H9 (cell line): ENCODE measurements at regions not wholly inside any gene's neighbourhood (a gene's known extent, or its start where the extent isn't known, plus 50 kb on each side); places are given as distances from the start of the nearest gene placed in this dataset.

ENCODE experiments used
- DNase-seq: peaks from one replicate; pipeline ENCODE4 v3.0.0-alpha.2; 2017
- H2AFZ ChIP-seq: one replicate; pipeline ENCODE4 v1.6.1; 2013; ENCODE audit warnings: mild to moderate bottlenecking, low read length, control low read depth, moderate library complexity
- H2AK5ac ChIP-seq: 2 replicates; pipeline ENCODE4 v1.6.1; 2013; ENCODE audit warnings: low read length, control low read depth, mixed read lengths; ENCODE audit not compliant: insufficient read length
- H2BK120ac ChIP-seq: one replicate; pipeline ENCODE4 v1.6.1; 2013; ENCODE audit warnings: low read depth, mild to moderate bottlenecking, low read length, control low read depth, inconsistent platforms; ENCODE audit not compliant: poor library complexity, severe bottlenecking
- H2BK12ac ChIP-seq: 2 replicates; pipeline ENCODE4 v1.6.1; 2013; ENCODE audit warnings: low read length, control low read depth, mixed read lengths, low read depth; ENCODE audit not compliant: insufficient read length
- H2BK15ac ChIP-seq: 2 replicates; pipeline ENCODE4 v1.6.1; 2013; ENCODE audit warnings: low read depth, low read length, control low read depth
- H2BK20ac ChIP-seq: one replicate; pipeline ENCODE4 v1.6.1; 2013; ENCODE audit warnings: low read depth, mild to moderate bottlenecking, low read length, control low read depth, inconsistent platforms; ENCODE audit not compliant: poor library complexity, severe bottlenecking
- H2BK5ac ChIP-seq: 2 replicates; pipeline ENCODE4 v1.6.1; 2013; ENCODE audit warnings: low read length, control low read depth, mixed read lengths; ENCODE audit not compliant: insufficient read length
- H3K14ac ChIP-seq: 2 replicates; pipeline ENCODE4 v1.6.1; 2013; ENCODE audit warnings: low read length, control low read depth; ENCODE audit not compliant: insufficient read depth
- H3K18ac ChIP-seq: 2 replicates; pipeline ENCODE4 v1.6.1; 2013; ENCODE audit warnings: low read depth, mild to moderate bottlenecking, mixed read lengths, low read length, control low read depth; ENCODE audit not compliant: insufficient read length
- H3K23ac ChIP-seq: 2 replicates; pipeline ENCODE4 v1.6.1; 2013; ENCODE audit warnings: low read length, control low read depth, mixed read lengths, low read depth; ENCODE audit not compliant: insufficient read length
- H3K23me2 ChIP-seq: 2 replicates; pipeline ENCODE4 v1.6.1; 2013; ENCODE audit warnings: low read depth, mild to moderate bottlenecking, mixed read lengths, low read length, control low read depth; ENCODE audit not compliant: insufficient read length, poor library complexity, severe bottlenecking
- H3K27ac ChIP-seq: 2 replicates; pipeline ENCODE4 v1.5.1; 2013; ENCODE audit warnings: low read length, control low read depth, mixed read lengths, low read depth; ENCODE audit not compliant: insufficient read length
- H3K27me3 ChIP-seq: 2 replicates; pipeline ENCODE4 v1.6.1; 2013; ENCODE audit warnings: low read length, control low read depth, inconsistent platforms; ENCODE audit not compliant: insufficient read depth
- H3K4ac ChIP-seq: 2 replicates; pipeline ENCODE4 v1.6.1; 2013; ENCODE audit warnings: low read depth, mild to moderate bottlenecking, control low read depth, inconsistent platforms, low read length, moderate library complexity
- H3K4me1 ChIP-seq: 2 replicates; pipeline ENCODE4 v1.6.1; 2013; ENCODE audit warnings: low read length, control low read depth, inconsistent platforms; ENCODE audit not compliant: insufficient read depth
- H3K4me2 ChIP-seq: 2 replicates; pipeline ENCODE4 v1.6.1; 2013; ENCODE audit warnings: low read length, control low read depth, mixed read lengths; ENCODE audit not compliant: insufficient read length, insufficient read depth
- H3K56ac ChIP-seq: 2 replicates; pipeline ENCODE4 v1.6.1; 2013; ENCODE audit warnings: low read depth, mild to moderate bottlenecking, mixed read lengths, low read length, control low read depth; ENCODE audit not compliant: insufficient read length
- H3K79me1 ChIP-seq: 2 replicates; pipeline ENCODE4 v1.6.1; 2013; ENCODE audit warnings: low read depth, mild to moderate bottlenecking, moderate library complexity, low read length, control low read depth, inconsistent platforms; ENCODE audit not compliant: insufficient read depth, poor library complexity, severe bottlenecking
- H3K79me2 ChIP-seq: 2 replicates; pipeline ENCODE4 v1.6.1; 2013; ENCODE audit warnings: low read length, control low read depth, inconsistent platforms; ENCODE audit not compliant: insufficient read depth
- H3K9ac ChIP-seq: 2 replicates; pipeline ENCODE4 v1.6.1; 2013; ENCODE audit warnings: low read length, control low read depth, mixed read lengths; ENCODE audit not compliant: insufficient read length; ENCODE audit errors: extremely low read depth
- H3K9me3 ChIP-seq: one replicate; pipeline ENCODE4 v1.6.1; 2013; ENCODE audit warnings: low read depth, low read length, inconsistent platforms; ENCODE audit not compliant: control insufficient read depth
- H3T11ph ChIP-seq: one replicate; pipeline ENCODE4 v1.6.1; 2013; ENCODE audit warnings: mild to moderate bottlenecking, low read length, control low read depth, inconsistent platforms
- H4K20me1 ChIP-seq: one replicate; pipeline ENCODE4 v1.6.1; 2013; ENCODE audit not compliant: control insufficient read depth, insufficient read length, insufficient read depth
- H4K5ac ChIP-seq: 2 replicates; pipeline ENCODE4 v1.6.1; 2013; ENCODE audit warnings: low read depth, mild to moderate bottlenecking, mixed read lengths, low read length, control low read depth; ENCODE audit not compliant: insufficient read length
- H4K8ac ChIP-seq: replicated peaks from 2 replicates; pipeline ENCODE4 v1.6.1; 2013; ENCODE audit warnings: low read length, control low read depth, mixed read lengths, low read depth; ENCODE audit not compliant: insufficient read length
- H4K91ac ChIP-seq: 2 replicates; pipeline ENCODE4 v1.6.1; 2013; ENCODE audit warnings: low read depth, mild to moderate bottlenecking, moderate library complexity, mixed read lengths, low read length, control low read depth; ENCODE audit not compliant: insufficient read length
- H3K27ac Mint-ChIP-seq, 3 experiments: 2 replicates in 2 of 3; 3 replicates in 1 of 3; pipeline ENCODE4 v1.8.0; 2020 to 2021; ENCODE audit warnings: mixed read lengths in 3 of 3, mild to moderate bottlenecking in 1 of 3, moderate library complexity in 1 of 3
- H3K27me3 Mint-ChIP-seq: 2 replicates; pipeline ENCODE4 v1.8.0; 2021; ENCODE audit warnings: low read depth, mild to moderate bottlenecking, moderate library complexity, mixed read lengths
- H3K36me3 Mint-ChIP-seq, 3 experiments: 2 replicates in 2 of 3; 3 replicates in 1 of 3; pipeline ENCODE4 v1.8.0; 2020 to 2021; ENCODE audit warnings: low read depth in 3 of 3, mixed read lengths in 3 of 3; ENCODE audit not compliant: insufficient read depth in 1 of 3
- H3K4me1 Mint-ChIP-seq, 2 experiments: 2 replicates each; pipeline ENCODE4 v1.8.0; 2020; ENCODE audit warnings: mixed read lengths in 2 of 2
- H3K4me3 Mint-ChIP-seq, 2 experiments: 2 replicates in 1 of 2; 3 replicates in 1 of 2; pipeline ENCODE4 v1.8.0; 2020 to 2021; ENCODE audit warnings: mild to moderate bottlenecking in 2 of 2, mixed read lengths in 2 of 2, moderate library complexity in 1 of 2
- H3K9me3 Mint-ChIP-seq, 2 experiments: 2 replicates in 1 of 2; 3 replicates in 1 of 2; pipeline ENCODE4 v1.8.0; 2020; ENCODE audit warnings: mild to moderate bottlenecking in 2 of 2, mixed read lengths in 2 of 2, moderate library complexity in 1 of 2
- CTCF ChIP-seq: fragments of 200-600 bp; sonication (generic); conservative IDR thresholded peaks from 3 replicates; pipeline ENCODE4 v1.8.0; 2021; ENCODE audit warnings: antibody characterized with exemption, mild to moderate bottlenecking
- WGBS: extraction: QIAGEN DNeasy Blood & Tissue Kit; methylation state at CpG from one replicate; pipeline ENCODE4 v1.1.7; 2013; ENCODE audit warnings: missing lambda C conversion rate, low lambda C conversion rate, mixed read lengths; ENCODE audit not compliant: insufficient read length; ENCODE audit errors: extremely low coverage; 5-methylcytosine and 5-hydroxymethylcytosine counted together

- Histone ChIP-seq H2BK5ac (no peak overlapping the region), H3K79me1 (no peaks in the 10 kb centered on the region), H3K27ac (no peak overlapping the region), H3K27me3 (no peaks in the 10 kb centered on the region), H3K23me2 (no peaks in the 10 kb centered on the region), H3K4me2 (no peak overlapping the region), H3K18ac (no peak overlapping the region), H4K20me1 (no peaks in the 10 kb centered on the region), H3K4ac (no peak overlapping the region), H3K79me2 (no peaks in the 10 kb centered on the region), H3K56ac (no peak overlapping the region), H3T11ph (no peak overlapping the region), H2AFZ (no peak overlapping the region), H4K8ac (no peak overlapping the region), H4K5ac (no peak overlapping the region), H2BK20ac (no peak overlapping the region), H3K9me3 (no peaks in the 10 kb centered on the region), H3K14ac (no peak overlapping the region), H3K4me1 (no peaks in the 10 kb centered on the region), H4K91ac (no peak overlapping the region), H2BK12ac (no peak overlapping the region), H3K23ac (no peak overlapping the region), H2AK5ac (no peak overlapping the region), H2BK120ac (no peak overlapping the region), H3K9ac (no peak overlapping the region), H2BK15ac (no peak overlapping the region)
- no peak for DNase-seq
- Mint-ChIP-seq H3K4me1 (no peaks in the 10 kb centered on the region), H3K9me3 (peaks cover 5 to 9% of the 10 kb centered on the region in 2 experiments; a peak in 4 of 5 replicates), H3K27me3 (no peaks in the 10 kb centered on the region), H3K36me3 (peaks cover 0 to 3% (median 1%) of the 10 kb centered on the region in 3 experiments; a peak in 3 of 7 replicates), H3K27ac (no peak overlapping the region), H3K4me3 (no peak overlapping the region)
- no peak for TF ChIP-seq CTCF
- WGBS = no CpG with 5 or more reads among the region's 3 CpGs
Measured at GRCh38 chr5:33114361-33114760, 326.4 kb upstream of the TARS1 start.
